ENCODE measurements at regions not wholly inside any gene's neighbourhood (a gene's known extent, or its start where the extent isn't known, plus 50 kb on each side); places are given as distances from the start of the nearest gene placed in this dataset.

DNA sequence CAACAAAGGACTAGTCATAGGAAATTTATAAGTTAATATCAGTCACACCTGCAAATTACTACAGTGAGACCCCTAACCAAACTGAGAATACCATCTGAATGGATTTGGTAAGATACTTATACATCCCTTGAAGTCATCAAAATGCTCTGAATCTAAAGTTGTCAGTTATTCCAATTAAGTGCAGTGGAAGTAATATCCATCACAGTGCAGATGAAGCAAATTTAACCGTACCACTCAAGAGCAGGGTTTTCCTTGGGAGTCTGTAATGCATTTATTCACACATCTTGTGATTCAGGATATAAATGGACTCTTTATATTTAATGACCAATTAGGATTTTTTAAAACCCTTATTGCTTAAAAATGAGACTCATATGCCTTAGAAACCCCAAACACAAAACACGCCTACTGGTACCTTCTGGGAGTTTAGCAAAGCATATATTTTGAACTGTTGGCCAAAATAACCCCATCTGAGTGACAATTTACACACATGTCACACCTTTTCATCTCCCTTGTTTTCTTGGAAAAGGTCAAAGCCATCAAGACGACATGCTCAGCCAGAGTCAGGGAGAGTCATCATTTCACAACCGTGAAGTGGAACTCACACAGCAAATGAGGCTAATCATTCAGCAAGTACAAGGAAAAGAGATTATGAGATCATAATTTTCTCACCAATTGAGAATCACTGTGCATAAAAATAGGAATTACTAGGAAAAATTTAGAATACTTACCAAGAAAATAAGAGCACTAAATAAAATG lies 303.7 kb downstream of the HNRNPD start:
- H3K27me3 Mint-ChIP-seq, result peaks cover 19% of the 10 kb centered on the region
- DNase-seq, result no peak
- intact Hi-C loops (cut with micrococcal nuclease), result no loop called here
- ChIA-PET POLR2A (no interaction called here), CTCF (no interaction called here)
- no peaks in the 10 kb centered on the region for H3K36me3 Mint-ChIP-seq (ENCODE audit: low read depth)
- no peaks in the 10 kb centered on the region for H3K4me1 Mint-ChIP-seq
- no peaks in the 10 kb centered on the region for H3K9me3 Mint-ChIP-seq
- no peak overlapping the region for H3K4me3 Mint-ChIP-seq
- H3K27ac Mint-ChIP-seq, result no peak overlapping the region
- TF ChIP-seq, protein P1, sequence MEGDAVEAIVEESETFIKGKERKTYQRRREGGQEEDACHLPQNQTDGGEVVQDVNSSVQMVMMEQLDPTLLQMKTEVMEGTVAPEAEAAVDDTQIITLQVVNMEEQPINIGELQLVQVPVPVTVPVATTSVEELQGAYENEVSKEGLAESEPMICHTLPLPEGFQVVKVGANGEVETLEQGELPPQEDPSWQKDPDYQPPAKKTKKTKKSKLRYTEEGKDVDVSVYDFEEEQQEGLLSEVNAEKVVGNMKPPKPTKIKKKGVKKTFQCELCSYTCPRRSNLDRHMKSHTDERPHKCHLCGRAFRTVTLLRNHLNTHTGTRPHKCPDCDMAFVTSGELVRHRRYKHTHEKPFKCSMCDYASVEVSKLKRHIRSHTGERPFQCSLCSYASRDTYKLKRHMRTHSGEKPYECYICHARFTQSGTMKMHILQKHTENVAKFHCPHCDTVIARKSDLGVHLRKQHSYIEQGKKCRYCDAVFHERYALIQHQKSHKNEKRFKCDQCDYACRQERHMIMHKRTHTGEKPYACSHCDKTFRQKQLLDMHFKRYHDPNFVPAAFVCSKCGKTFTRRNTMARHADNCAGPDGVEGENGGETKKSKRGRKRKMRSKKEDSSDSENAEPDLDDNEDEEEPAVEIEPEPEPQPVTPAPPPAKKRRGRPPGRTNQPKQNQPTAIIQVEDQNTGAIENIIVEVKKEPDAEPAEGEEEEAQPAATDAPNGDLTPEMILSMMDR (IDR thresholded peaks at IDR 0.05), result no peak
- no peak for ATAC-seq (ENCODE audit: low read depth)

DNA sequence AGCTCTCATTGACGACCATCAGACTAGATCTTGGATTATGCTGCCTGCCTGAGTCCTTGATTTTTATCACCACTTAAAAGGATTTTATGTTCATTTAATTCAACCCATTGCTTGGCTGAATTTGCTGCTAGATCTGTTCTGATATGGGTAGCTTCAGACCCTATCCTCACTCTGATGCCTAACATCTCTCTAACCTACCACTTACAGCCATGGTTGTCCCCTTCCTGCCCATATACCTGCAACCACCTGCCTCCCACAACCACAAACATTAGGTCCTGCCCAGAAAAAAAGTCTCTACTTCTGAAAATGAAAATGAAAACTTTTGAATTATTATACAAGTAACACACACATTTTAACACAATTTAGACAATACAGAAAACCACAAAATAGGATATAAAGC lies 310.8 kb downstream of the HNRNPD start:
- no peaks in the 10 kb centered on the region for H3K9me3 Mint-ChIP-seq
- H3K4me3 Mint-ChIP-seq, result no peak overlapping the region
- no peaks in the 10 kb centered on the region for H3K4me1 Mint-ChIP-seq
- H3K27me3 Mint-ChIP-seq, result peaks cover 17% of the 10 kb centered on the region
- ATAC-seq (ENCODE audit: low read depth) (no peak), DNase-seq (no peak)
- intact Hi-C loops (cut with micrococcal nuclease), result no loop called here
- TF ChIP-seq, protein P1 (IDR thresholded peaks at IDR 0.05), result no peak
- H3K27ac Mint-ChIP-seq, result no peak overlapping the region
- ChIA-PET CTCF (no interaction called here), POLR2A (no interaction called here)
- no peaks in the 10 kb centered on the region for H3K36me3 Mint-ChIP-seq (ENCODE audit: low read depth)

DNA sequence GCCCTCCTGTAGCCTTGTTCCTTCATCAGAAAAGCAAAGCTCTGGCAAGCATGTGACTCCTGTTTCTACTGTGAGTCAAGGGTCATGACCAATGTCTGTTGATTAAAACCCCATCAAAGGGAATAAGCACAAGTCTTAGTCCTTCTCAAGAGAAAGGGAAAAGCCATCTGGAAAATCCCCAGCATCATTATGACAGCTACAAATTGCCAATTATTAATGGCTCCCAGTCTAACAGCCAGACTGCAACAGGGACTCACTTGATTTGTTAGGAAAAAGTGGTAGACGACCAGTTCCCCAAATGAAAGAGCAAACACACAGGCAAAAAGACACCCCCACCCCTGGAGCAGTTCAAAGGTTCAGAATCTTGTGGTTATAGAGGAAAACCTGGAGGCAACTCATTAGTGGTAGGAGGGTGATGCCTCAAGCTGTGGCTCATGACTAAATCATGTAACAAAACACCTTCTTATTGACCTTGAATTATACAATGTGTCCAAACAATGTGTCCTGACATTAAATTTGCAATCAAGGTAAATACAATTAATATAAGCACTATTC lies 315.7 kb downstream of the HNRNPD start:
- H3K27ac Mint-ChIP-seq, result no peak overlapping the region
- no peak overlapping the region for H3K4me3 Mint-ChIP-seq
- no peak for DNase-seq
- no peak for ATAC-seq (ENCODE audit: low read depth)
- CTCF ChIA-PET, result no interaction called here
- H3K4me1 Mint-ChIP-seq, result no peaks in the 10 kb centered on the region
- H3K27me3 Mint-ChIP-seq, result peaks cover 11% of the 10 kb centered on the region
- intact Hi-C loops (cut with micrococcal nuclease), result no loop called here
- TF ChIP-seq, protein P1 (IDR thresholded peaks at IDR 0.05), result no peak
- H3K36me3 Mint-ChIP-seq (ENCODE audit: low read depth), result no peaks in the 10 kb centered on the region
- no peaks in the 10 kb centered on the region for H3K9me3 Mint-ChIP-seq
- POLR2A ChIA-PET, result no interaction called here

DNA sequence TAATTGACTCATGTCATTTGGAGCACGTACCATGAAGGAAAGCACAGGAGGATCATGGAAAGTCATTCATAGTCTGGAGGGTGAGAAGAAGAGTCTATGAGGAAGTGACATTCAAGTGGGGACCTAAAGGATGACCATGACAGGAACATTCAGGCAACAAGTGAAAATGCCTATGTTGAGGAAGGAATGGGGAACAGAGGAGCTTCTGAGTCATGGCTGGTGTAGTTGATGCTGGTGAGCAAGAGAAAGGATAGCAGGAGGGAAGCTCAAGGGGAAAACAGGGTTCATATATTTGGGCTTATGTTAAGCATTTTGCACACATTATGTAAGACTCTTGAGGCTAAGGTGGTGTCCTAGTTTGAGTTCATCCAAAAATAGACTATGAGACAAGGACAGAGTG lies 318.6 kb downstream of the HNRNPD start:
- H3K27me3 Mint-ChIP-seq, result peaks cover 11% of the 10 kb centered on the region
- ATAC-seq (ENCODE audit: low read depth), result no peak
- ChIA-PET POLR2A (no interaction called here), CTCF (no interaction called here)
- H3K9me3 Mint-ChIP-seq, result no peaks in the 10 kb centered on the region
- H3K36me3 Mint-ChIP-seq (ENCODE audit: low read depth), result no peaks in the 10 kb centered on the region
- DNase-seq, result no peak
- intact Hi-C loops (cut with micrococcal nuclease), result no loop called here
- no peak overlapping the region for H3K27ac Mint-ChIP-seq
- no peaks in the 10 kb centered on the region for H3K4me1 Mint-ChIP-seq
- H3K4me3 Mint-ChIP-seq, result no peak overlapping the region
- TF ChIP-seq, protein P1 (IDR thresholded peaks at IDR 0.05), result no peak

DNA sequence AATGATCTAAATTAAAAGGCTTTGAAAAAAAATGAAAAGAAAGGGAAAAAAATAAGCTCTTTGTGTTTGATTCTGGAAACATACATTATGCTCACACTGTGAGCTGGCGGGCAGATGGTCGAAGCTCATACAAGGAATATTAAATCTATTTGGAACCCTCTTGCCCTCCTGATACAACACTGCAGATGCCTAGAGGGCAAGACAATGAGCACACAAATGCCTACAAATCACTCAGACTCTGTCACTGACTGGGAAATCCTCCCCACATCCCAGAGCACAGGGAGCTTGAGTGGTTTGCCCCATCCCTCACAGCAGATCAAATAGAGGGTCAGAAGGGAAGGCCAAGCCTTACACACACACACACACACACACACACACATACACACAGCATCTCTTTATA lies 320.4 kb downstream of the HNRNPD start:
- H3K36me3 Mint-ChIP-seq (ENCODE audit: low read depth), result no peaks in the 10 kb centered on the region
- H3K4me3 Mint-ChIP-seq, result no peak overlapping the region
- H3K4me1 Mint-ChIP-seq, result no peaks in the 10 kb centered on the region
- DNase-seq (no peak), ATAC-seq (ENCODE audit: low read depth) (no peak)
- CTCF ChIA-PET, result no interaction called here
- intact Hi-C loops (cut with micrococcal nuclease), result no loop called here
- POLR2A ChIA-PET, result no interaction called here
- H3K9me3 Mint-ChIP-seq, result no peaks in the 10 kb centered on the region
- H3K27me3 Mint-ChIP-seq, result peaks cover 14% of the 10 kb centered on the region
- TF ChIP-seq, protein P1 (IDR thresholded peaks at IDR 0.05), result no peak
- no peak overlapping the region for H3K27ac Mint-ChIP-seq
